Fibroblast of lung (primary cell): ENCODE measurements at regions not wholly inside any gene's neighbourhood (a gene's known extent, or its start where the extent isn't known, plus 50 kb on each side); places are given as distances from the start of the nearest gene placed in this dataset.

Experiments
- CTCF ChIP-seq, 2 donors: IDR thresholded peaks in 1 of 2; conservative IDR thresholded peaks in 1 of 2; 1 replicate in 1 of 2; 2 replicates in 1 of 2; pipeline ENCODE4 v1.5.1; 2011 to 2012; ENCODE audit warnings: low read length in 2 of 2, control low read depth in 1 of 2, inconsistent platforms in 1 of 2, low read depth in 1 of 2, mild to moderate bottlenecking in 1 of 2
- EZH2 ChIP-seq: IDR thresholded peaks from 2 replicates; pipeline ENCODE4 v1.5.1; 2012; ENCODE audit warnings: low read length, control low read depth, mild to moderate bottlenecking; ENCODE audit errors: missing control alignments

- TF ChIP-seq CTCF (conservative IDR thresholded peaks at IDR 0.05 in 1 of 2, IDR thresholded peaks at IDR 0.05 in 1 of 2; ENCODE audit: low read depth in 1 of 2, low read length in 2 of 2) (no peak), EZH2 (no peak)
Observed at GRCh38 chr21:16388291-16388690, 658.5 kb downstream of the USP25 start.
